DMS153 treated with DMSO at 0.1 percent for 48 hours (cell line): ENCODE measurements at regions not wholly inside any gene's neighbourhood (a gene's known extent, or its start where the extent isn't known, plus 50 kb on each side); places are given as distances from the start of the nearest gene placed in this dataset.
"Not testable (repeated sequence)": the region's sequence is repeated elsewhere in the genome, so short reads cannot be mapped to it uniquely, and the experiment has no call there.

Experiments
- DNase-seq: peaks from one replicate; lab custom pipeline; 2025; ENCODE audit not compliant: unreplicated experiment; lab: John Stamatoyannopoulos, UW

GRCh38 chr1:222416001-222416791 is 131.7 kb downstream of the HHIPL2 start:
- DNase-seq, result no peak

GRCh38 chr1:222415441-222415840 is 132.5 kb downstream of the HHIPL2 start:
- DNase-seq, result no peak

- DNase-seq, result no peak
Measured at GRCh38 chr1:222413991-222414549, 133.8 kb downstream of the HHIPL2 start.

- DNase-seq, result no peak
Measured at GRCh38 chr1:222413436-222413835, 134.5 kb downstream of the HHIPL2 start.

- no peak for DNase-seq
Measured at GRCh38 chr1:222404710-222405109, 143.2 kb downstream of the HHIPL2 start.

GRCh38 chr1:222399197-222399596 is 148.7 kb downstream of the HHIPL2 start:
- DNase-seq, result no peak

- no peak for DNase-seq
Measured at GRCh38 chr1:222394224-222394623, 153.7 kb downstream of the HHIPL2 start.

GRCh38 chr1:222392556-222392955 is 155.3 kb downstream of the HHIPL2 start:
- DNase-seq, result no peak

- DNase-seq, result no peak
Measured at GRCh38 chr1:222390181-222390580, 157.7 kb downstream of the HHIPL2 start.

GRCh38 chr1:222387007-222387814 is 160.7 kb downstream of the HHIPL2 start:
- no peak for DNase-seq

GRCh38 chr1:222385955-222386354 is 161.9 kb downstream of the HHIPL2 start:
- no peak for DNase-seq

- no peak for DNase-seq
Measured at GRCh38 chr1:222385262-222385661, 162.6 kb downstream of the HHIPL2 start.

- no peak for DNase-seq
Measured at GRCh38 chr1:222384531-222384930, 163.4 kb downstream of the HHIPL2 start.

GRCh38 chr1:222382171-222382570 is 165.7 kb downstream of the HHIPL2 start:
- no peak for DNase-seq

GRCh38 chr1:222377428-222378088 is 170.3 kb downstream of the HHIPL2 start:
- no peak for DNase-seq

GRCh38 chr1:222376791-222377190 is 171.1 kb downstream of the HHIPL2 start:
- not testable (repeated sequence) for DNase-seq

- DNase-seq, result no peak
Measured at GRCh38 chr1:222375701-222376100, 172.2 kb downstream of the HHIPL2 start.

GRCh38 chr1:222373831-222374602 is 173.9 kb downstream of the HHIPL2 start:
- no peak for DNase-seq

- DNase-seq, result no peak
Measured at GRCh38 chr1:222373216-222373615, 174.7 kb downstream of the HHIPL2 start.

GRCh38 chr1:222372221-222372620 is 175.7 kb downstream of the HHIPL2 start:
- no peak for DNase-seq
